HG02678 (cell line): ENCODE measurements at regions not wholly inside any gene's neighbourhood (a gene's known extent, or its start where the extent isn't known, plus 50 kb on each side); places are given as distances from the start of the nearest gene placed in this dataset.

Experiments used
- ATAC-seq: cut with Tn5 transposase; IDR thresholded peaks from one replicate; pipeline ENCODE4 v1.9.1; 2021; ENCODE audit warnings: mild to moderate bottlenecking, moderate library complexity; ENCODE audit not compliant: unreplicated experiment

DNA sequence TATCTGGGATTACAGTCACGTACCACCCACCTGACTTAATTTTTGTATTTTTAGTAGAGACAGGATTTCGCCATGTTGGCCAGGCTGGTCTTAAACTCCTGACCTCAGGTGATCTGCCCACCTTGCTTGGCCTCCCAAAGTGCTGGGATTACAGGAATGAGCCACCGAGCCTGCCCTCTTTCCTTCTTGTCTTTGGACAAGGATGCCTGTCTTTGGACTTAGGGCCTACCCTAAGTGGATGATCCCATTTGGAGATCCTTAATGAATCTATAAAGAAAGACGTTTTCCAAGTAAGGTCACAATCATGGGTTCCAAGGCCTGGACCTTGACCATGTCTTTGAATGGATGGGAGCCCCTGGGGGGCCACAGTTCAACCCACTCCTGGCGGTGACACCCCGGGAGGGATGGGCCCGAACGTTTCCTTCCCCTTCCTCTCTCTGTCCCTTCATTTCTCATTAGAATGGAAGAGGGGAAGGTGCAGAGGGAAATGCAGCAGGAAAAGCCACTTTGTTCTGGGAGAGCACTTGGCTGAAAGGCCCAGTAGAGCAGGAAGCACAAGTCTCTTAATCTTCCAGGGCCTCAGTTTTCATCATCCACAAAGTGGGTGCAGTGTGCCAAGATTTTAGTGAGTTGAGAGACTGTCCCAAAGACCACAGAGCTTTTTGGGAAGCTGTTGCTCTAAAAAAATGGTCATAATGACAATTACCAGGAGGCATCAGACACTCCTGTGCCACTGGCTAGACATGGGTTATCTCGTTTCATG is 353.3 kb downstream of the SEC14L1 start:
- no peak for ATAC-seq

DNA sequence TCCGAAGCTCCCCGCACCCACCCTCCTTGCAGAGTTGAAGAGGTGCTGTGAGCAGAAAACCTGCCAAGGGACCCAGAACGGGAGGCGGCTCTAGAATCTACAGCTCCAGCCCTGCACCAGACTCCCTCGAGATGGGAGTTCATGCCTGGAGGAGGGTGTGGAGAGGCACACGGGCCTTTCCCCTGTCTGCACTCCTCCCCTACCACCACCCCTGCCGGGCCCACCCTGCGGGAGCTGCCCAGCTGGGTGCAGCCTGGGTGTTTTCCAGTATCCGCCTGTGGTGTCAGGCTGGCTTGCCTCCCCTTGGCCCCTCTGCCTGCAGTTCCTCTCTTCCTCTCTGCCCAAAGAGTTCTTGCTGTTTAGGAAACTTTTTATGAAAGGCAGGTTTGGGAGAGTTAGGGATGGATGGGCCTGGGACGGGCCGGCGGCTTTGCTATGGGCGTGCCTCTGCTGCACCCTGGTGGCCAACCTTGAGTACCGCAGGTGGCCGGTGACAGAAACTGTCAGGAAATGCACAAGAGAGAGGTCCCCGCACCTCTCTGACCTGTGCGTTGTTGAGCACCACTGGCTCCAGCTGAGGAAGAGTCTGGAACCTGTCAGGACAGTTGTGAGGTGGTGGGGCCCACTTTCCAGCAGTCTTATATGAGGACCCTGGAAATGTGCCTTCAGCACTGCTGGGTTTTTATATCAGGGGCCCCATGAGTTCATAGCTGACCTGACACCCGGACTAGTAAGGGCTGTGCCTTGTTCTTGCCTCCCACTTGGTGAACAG is 354.1 kb downstream of the SEC14L1 start:
- ATAC-seq: no peak

DNA sequence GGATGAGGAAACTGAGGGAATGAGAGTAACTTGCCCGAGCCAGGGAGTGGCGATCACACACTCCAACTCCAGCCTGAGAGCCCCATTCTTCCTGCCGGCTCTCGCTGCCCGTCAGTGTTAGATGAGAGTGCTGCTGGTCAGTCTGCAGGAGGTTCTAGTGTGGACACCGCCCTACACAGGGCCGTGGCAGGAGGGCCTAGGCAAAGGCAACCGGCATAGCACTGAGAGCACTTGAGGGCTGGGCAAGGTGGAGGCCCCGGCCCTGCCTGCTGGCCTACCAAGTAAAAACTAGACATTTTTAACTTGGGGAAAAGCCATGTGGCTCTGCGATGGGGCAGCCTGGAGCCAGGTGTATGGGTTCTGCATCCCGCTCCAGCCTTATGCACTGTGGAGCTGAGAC is 354.8 kb downstream of the SEC14L1 start:
- ATAC-seq: no peak

DNA sequence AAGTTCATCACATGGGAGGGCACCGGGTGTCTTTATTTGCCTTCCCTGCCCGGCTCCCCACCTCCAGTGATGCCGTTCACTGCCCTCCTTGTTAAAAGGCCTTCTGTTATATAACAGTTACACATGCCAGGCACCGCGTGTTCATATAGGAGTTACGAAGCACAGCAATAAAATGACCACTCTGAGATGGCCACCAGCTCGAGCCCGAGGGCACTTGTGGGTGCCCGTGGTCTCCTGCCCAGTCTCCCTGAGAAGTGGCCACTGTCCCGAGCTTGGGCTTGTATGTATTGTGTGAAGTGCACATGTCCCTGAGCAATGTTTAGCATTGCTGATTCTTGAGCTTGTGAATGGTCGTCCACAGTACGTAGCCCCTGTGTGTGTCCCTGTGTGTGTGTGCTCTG is 355.6 kb downstream of the SEC14L1 start:
- no peak for ATAC-seq

DNA sequence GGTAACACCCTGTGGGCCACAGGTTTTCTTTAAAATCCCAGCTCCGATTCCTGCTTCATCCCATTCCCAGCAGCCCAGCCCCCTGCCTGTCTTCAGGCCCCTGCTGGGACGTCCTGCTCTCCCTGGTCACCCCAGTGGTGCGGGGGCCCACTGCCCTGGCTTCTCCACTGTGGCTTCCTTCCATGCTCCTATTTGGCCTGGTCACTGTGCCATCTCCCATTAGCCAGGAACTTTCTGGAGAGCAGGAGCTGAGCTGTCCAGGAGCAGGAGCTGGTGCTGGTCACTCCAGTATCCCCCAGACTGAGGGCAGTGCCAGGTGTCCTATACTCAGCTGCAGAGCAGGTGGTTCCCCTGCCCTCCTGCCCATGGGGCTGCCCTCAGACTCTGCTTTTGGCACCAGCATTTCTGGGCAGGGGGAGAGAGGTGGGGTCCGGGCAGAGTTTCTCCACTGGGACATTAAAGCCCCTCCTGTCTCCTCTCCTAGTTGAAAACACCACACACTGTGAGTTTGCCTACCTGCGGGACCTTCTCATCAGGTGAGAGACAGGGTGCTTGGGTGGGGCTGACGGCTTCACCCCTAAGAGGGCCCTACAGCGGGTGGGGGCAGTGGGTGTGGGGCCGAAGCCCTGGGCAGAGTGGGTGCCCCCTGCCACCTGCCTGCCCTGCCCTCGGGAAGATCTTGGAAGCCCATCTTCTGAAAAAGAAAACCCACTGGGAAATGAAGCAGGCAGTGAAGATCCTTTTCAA is 356.2 kb downstream of the SEC14L1 start:
- no peak for ATAC-seq

DNA sequence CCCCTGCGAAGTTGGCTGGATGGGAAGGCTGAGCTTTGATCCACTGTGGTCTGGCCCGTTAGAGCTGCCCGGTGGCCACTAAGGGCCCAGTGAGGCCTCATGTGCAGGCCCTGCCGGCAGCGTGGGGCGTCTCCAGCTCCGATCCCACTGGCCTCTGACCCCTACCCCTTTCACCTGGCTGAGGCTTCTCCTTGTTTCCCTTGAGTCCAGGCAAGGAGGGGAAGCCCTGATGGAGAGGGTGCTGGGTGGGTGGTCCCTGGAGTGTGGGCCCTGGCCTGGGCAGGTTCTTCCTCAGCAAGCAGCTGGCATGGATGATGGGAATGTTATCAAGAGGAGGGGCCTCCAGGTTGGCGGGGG is 356.8 kb downstream of the SEC14L1 start:
- no peak for ATAC-seq

DNA sequence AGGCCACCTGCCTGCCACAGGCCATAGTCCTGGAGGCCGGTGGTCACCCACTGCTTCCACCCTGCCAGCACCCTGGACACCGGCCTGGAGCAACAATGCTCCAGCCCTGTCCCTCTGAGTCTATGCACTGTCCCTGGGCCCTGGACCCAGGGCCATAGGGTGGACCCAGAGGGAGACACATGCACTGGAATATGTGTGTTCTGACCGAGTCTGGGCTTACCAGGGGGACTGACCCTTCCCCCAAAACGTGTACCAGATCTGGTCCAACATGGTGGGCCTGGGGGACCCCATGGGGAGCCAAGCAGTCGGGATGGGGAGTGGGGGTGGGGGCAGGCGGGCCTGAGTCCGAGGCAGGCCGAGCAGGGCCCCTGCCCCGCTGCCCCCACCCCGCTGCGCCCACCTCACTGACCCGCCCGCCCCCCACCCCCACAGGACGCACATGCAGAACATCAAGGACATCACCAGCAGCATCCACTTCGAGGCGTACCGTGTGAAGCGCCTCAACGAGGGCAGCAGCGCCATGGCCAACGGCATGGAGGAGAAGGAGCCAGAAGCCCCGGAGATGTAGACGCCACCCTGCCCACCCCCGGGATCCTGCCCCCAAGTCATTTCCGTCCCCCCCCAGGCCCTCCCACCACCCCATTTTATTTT is 357.4 kb downstream of the SEC14L1 start:
- no peak for ATAC-seq

DNA sequence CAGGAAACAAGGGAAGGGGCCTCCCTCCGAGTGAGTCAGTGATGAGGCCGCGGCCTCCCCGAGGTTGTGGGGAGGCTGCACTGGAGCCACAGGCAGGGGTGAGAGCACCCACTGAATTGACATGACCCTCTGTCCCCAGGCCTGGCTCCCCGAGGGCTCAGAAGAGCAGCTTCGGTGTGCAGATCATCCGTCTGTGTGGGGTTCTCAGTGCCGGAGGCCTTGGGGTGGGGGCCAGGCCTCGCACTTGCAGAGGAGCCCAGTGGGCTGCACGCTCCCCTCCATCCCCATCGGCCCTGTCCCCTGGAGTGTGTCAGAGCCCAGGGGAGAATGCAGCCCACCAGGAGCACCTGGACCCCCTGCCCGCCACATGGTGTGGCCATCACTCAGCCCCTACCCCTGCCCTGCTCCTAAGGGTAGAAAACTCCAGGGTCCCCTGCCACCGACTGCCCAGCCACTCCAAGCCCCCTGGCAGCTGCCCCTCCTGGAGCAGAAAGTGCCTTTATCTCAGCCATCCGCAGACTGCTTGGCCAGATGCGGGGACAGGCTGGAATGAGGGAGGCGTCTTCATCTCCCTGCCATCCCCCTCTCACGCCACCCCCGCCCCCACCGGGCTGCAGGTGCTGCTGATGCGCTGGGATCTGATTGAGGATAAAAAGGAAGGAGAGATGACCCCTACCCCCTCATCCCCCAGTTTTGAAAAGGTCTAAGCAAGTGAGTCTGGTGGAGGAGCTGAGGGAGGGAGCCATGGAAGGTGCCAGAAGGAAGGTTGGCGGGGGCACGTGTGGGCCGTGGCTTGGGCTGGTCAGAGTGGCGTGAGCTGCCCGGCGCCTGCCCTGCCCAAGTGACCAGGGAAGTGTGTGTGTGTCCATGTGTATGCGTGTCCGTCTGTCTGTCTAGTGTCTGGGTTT is 358.3 kb downstream of the SEC14L1 start:
- ATAC-seq: no peak

DNA sequence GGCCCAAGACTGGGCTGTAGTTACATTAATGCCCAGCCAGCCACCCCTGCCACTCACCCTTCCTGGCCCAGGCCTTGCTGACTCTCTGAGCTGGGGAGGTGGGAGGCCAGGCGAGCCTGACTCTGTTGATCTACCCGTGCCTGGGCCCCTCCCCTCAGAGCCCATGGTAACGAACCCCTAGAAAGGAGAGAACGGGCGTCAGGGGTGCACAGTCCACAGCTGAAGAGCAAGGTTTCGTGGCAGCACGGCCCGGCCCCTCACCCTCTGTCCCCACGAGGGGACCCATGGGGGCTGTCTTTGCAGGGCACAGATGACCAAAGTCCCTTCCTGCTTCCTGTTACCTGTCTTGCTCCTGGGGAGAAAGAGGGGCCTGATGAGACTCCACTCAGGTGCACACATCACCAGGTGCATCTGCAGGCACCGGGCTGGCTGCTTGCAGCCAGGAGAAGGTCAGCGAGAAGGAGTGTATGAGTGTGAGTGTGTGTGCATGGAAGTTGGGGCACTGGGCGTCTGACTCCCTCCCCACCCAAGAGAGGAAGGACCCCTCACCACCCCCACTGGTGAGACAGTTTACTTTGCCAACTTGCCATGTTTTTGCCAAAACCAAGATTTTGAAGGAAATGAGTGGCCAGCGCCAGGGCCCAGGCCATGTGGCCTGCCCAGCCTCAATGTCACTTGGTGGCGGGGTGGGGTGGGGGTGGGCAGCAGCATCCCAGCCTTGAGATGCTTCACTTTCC is 359.1 kb downstream of the SEC14L1 start:
- no peak for ATAC-seq

DNA sequence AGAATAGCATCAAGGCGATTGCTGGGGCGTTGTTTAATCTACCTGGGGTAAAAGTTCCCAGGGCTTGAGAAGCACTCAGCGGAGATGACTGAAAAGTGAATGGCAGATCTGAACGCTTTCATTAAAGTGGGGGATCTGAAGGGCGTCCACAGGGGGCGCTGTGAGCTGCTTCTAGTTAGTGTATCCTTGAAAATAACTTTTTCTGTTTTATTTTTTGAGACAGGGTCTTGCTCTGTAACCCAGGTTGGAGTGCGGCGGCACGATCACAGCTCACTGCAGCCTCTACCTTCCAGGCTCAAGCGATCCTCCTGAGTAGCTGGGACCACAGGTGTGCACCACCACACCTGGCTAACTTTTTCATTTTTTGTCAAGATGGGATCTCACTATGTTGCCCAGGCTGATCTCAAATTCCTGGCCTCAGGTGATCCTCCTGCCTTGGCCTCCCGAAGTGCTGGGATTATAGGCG is 360.4 kb downstream of the SEC14L1 start:
- ATAC-seq: no peak

DNA sequence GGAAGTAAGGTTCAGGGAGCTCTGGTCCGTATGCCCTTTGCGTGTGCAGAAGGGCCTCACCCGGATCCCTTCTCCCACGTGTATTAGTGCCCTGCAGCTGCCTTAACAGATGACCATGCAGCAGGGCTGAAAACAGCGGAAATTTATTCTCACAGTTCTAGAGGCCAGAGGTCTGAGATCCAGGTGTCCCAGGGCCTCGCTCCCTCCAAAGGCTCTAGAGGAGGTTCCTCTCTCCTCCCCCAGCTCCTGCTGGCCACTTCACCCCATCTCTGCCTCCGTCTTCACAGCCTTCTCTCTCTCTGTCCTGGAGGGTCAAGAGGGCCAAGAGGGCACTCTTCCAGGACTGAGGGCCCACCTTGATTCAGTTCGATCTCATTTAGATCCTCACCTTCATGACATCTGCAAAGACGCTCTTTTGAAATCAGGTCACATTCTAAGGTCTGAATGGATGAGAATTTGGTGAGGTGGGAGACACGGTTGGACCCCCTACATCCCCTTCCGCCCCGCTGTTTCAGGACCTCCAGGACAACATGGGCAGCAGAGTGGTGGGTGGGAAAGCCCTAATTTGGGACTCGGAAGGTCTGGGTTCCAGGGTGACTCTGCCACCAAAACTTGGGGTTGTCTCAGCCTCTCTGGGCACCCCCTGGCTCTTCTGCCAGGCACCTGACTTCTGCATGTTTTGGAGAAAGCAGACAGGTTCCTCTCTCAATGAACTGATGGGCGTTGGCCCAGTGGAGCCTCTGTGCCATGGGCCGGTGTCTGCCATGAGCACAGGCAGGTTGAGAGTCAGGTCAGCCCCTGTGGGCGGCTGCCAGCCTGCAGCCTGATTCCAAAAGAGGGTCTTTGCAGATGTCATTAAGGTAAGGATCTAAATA is 361.2 kb downstream of the SEC14L1 start:
- ATAC-seq: no peak

DNA sequence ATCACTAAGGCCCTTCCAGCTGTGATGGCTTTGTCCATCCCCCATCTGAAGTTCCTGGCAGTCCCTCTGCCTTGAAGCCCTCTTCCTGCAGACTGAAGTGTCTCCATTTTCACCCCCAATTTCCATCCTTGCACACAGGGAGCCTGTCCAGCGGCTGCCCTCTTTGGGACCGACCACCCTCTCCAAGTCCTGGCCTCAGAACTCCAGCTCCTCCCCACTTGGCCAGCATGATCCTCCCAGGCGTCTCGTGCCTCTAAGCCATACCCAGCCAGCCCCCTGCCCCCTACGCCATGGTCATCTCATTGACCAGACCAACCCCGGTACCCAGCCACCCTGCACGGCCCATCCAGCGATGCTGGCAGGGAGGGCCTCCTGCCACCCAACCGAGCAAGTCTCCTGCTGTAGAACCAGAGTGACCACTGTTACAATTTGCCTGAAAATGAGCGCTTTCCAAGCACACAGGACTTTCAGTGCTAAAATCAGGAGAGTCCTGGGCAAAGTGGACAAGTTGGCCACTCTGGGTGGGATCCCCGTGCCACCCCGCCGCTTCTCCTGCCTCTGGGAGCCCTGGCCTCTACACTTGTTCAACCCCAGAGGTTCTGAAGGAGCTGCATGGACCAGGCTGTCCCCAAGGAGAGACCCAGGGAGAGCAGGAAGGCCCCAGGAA is 362.0 kb downstream of the SEC14L1 start:
- no peak for ATAC-seq

DNA sequence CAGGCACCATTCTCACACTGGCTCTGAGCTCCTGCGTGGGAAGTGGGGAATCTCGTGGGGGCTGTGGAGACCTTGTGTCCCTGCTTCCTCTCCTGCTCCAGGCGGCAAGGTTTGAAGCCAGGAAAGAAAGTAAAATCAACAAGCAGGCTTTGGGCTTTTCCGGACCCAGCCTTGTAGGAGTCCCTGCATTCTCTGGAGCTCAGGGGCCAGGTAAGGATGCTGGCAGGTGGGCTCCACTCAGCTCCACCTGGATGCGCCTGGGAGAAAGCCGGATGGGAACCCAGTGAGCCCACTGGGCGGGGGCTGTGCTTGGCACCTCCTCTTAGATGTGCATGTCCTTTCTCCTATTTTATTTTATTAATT is 362.5 kb downstream of the SEC14L1 start:
- ATAC-seq: no peak

DNA sequence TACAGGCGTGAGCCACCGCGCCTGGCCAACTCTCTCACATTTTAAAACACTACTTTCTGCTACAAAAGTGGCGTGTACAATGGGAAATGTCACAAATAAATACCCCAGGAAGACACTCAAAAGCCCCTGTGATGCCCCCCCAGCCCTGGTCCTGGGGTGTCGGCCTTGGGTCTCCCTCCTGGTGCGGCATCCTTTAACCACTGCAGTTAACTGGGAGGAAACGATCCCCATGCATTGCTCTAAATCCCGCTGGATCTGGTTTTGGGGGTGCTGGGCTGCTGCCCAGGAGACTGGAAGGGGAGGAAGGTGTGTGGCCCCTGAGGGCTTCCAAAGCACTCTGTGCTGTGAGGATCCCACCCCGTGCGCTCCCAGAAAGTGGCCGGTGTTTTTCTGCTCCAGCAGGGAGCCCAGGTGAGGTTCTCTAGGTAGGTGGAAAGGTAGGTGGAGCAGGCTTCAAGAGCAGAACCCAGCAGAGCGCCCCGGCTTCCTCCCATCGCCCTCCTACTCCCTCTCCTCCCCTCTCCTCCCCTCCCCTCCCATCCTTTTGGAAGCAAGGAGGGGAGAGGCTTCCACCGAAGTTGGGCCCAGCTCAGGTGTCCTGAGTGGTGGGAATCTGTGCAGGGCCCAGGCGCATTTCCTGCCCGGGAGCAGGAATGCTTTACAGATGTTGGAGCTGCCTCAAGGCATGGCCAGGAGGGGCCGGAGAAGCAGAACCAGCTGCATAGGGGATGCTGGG is 363.3 kb downstream of the SEC14L1 start:
- no peak for ATAC-seq

DNA sequence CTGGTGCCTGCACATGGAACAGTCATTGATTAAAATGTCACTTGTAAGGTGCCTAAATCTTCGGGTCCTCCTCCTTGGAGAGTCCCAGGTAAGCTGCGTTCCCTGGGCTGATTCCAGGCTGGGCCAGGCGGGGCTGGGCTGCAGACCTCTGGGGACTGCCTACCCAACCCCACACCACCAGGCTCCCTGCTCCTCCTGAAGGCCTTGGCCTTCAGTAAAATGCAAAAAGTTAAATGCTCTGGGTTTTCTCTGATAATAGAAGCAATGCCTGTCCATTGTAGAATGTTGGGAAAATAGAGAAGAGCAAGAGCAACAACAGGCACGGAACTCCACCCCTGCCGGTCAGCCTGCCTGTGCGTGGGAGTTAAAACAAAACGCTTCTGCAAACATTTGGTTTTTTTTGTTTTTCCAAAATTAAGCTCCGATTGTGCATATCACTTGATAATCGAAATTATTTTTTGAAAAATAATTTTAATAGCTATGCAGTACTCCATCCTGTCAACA is 363.9 kb downstream of the SEC14L1 start:
- ATAC-seq: no peak

DNA sequence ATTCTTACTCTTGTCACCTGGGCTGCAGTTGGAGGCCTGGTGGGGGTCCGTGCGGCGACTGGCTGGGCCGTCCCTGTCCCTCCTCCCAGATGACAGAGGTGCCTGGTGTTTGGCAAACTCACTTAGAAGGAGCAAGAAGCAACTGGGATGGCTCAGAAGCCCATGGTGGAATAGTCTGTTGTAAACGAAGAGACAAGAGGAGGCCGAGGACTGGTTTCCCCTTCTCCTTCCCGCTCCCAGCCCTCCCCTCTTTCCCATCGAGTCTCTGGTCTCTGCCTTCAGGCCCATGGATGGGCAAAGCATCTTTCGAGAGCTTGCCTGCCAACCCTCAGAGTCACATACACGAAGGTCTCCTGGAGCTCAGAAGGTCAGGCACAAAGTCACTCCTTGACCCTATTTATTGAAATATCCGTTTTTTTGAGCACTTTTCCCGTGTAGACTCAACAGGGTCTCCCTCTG is 364.4 kb downstream of the SEC14L1 start:
- ATAC-seq: no peak

DNA sequence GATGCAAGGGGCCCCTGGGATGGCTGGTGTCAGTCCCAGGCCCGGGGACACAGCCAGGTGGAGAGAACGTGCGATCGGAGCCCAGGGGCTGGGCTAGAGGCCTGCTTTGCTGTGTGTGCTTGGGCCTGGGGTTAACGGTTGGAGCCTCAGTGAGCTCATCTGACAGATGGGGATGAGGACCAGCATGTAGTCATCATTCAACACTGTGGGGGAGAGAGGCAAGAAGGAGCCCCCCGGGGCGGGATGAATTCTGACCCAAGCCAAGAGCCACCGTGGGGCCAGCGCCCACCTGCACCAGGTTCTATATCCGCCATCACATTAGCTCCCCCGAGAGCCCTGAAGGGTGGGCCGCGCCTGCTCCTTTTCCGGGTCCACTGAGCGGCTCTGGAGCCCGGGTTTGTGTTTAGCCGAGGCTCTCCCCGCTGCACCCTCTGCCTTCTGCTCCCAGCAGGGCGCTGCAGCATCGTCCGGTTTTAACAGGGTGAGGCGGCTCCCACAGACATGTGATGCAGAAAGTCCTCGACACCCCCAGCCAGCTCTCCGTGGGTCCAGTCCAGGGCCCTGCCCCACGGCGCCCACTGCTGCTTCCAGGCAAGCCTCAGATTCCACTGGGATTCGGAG is 365.7 kb downstream of the SEC14L1 start:
- no peak for ATAC-seq
